ENCODE measurements at regions not wholly inside any gene's neighbourhood (a gene's known extent, or its start where the extent isn't known, plus 50 kb on each side); places are given as distances from the start of the nearest gene placed in this dataset.

DNA sequence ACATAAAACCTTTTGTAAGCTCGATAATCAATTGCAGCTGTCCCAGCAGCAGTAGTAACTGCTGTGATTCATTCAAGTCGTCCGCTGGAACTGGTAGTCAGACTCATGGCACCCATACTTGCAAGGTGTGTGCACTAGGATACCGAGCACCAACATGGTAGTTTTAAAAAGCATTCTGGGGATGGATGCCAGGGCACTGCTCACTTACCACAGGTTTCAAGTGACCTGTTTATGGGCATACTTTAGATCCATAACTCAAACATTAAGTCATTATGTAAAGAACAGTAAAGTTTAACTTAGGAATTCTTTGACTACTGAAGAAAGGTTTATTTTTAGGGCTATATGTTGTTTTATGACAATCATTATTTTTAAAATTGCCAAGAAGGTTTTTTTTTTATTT lies 2277.6 kb downstream of the MAT2B start:
- H3F3A ChIP-seq (ENCODE audit: insufficient read depth) = no peaks in the 10 kb centered on the region
- no peaks in the 10 kb centered on the region for H3K9me3 ChIP-seq (ENCODE audit: insufficient read depth, low read length)
- H3K27me3 ChIP-seq (ENCODE audit: low read length) = no peaks in the 10 kb centered on the region
- no peak overlapping the region for H3K27ac ChIP-seq (ENCODE audit: low read depth, low read length)
- H4K20me1 ChIP-seq (ENCODE audit: low read depth, low read length) = no peaks in the 10 kb centered on the region
- no peak overlapping the region for H3K4me2 ChIP-seq (ENCODE audit: low read depth, low read length, poor library complexity, severe bottlenecking)
- TF ChIP-seq, protein P1, sequence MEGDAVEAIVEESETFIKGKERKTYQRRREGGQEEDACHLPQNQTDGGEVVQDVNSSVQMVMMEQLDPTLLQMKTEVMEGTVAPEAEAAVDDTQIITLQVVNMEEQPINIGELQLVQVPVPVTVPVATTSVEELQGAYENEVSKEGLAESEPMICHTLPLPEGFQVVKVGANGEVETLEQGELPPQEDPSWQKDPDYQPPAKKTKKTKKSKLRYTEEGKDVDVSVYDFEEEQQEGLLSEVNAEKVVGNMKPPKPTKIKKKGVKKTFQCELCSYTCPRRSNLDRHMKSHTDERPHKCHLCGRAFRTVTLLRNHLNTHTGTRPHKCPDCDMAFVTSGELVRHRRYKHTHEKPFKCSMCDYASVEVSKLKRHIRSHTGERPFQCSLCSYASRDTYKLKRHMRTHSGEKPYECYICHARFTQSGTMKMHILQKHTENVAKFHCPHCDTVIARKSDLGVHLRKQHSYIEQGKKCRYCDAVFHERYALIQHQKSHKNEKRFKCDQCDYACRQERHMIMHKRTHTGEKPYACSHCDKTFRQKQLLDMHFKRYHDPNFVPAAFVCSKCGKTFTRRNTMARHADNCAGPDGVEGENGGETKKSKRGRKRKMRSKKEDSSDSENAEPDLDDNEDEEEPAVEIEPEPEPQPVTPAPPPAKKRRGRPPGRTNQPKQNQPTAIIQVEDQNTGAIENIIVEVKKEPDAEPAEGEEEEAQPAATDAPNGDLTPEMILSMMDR (IDR thresholded peaks at IDR 0.05; ENCODE audit: insufficient read depth, low read length, poor library complexity, severe bottlenecking) = no peak
- no peak for TF ChIP-seq EZH2phosphoT487 (conservative IDR thresholded peaks at IDR 0.05; ENCODE audit: low read length)
- H3K9me2 ChIP-seq (replicated peaks; ENCODE audit: insufficient read depth, low read length) = no peaks in the 10 kb centered on the region
- H3K79me2 ChIP-seq (ENCODE audit: insufficient read depth, low read length) = no peaks in the 10 kb centered on the region
- no peak overlapping the region for H3K4me3 ChIP-seq (ENCODE audit: insufficient read depth, low read length, poor library complexity, severe bottlenecking)
- no peak overlapping the region for H3K9ac ChIP-seq (ENCODE audit: low read length)
- H2AFZ ChIP-seq (ENCODE audit: low read depth, low read length, severe bottlenecking) = no peak overlapping the region
- H3K36me3 ChIP-seq (ENCODE audit: low read length) = no peaks in the 10 kb centered on the region

DNA sequence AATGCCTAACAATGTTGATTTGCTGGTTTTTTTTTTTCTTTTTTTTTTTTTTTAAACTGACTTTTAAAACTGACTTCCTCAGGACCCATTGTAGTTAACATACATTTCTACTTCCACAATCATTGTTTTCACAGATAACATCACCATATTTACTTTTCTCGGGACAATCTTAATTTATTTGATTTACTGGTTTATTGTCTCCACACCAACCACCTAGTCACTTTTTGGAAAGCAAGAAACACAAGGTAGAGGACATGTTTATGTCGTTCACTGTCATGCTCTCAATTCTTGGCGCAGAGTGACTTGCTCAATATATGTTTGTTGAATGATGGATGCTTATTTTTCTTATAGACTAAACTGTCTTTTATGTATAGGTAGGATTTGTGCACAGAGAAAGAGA lies 2280.7 kb downstream of the MAT2B start:
- no peaks in the 10 kb centered on the region for H3K9me3 ChIP-seq (ENCODE audit: insufficient read depth, low read length)
- H3F3A ChIP-seq (ENCODE audit: insufficient read depth) = no peaks in the 10 kb centered on the region
- TF ChIP-seq, protein P1 (IDR thresholded peaks at IDR 0.05; ENCODE audit: insufficient read depth, low read length, poor library complexity, severe bottlenecking) = no peak
- TF ChIP-seq EZH2phosphoT487 (conservative IDR thresholded peaks at IDR 0.05; ENCODE audit: low read length) = no peak
- H3K9ac ChIP-seq (ENCODE audit: low read length) = no peak overlapping the region
- no peaks in the 10 kb centered on the region for H3K79me2 ChIP-seq (ENCODE audit: insufficient read depth, low read length)
- H3K27ac ChIP-seq (ENCODE audit: low read depth, low read length) = no peak overlapping the region
- H3K9me2 ChIP-seq (replicated peaks; ENCODE audit: insufficient read depth, low read length) = no peaks in the 10 kb centered on the region
- H3K4me3 ChIP-seq (ENCODE audit: insufficient read depth, low read length, poor library complexity, severe bottlenecking) = no peak overlapping the region
- H2AFZ ChIP-seq (ENCODE audit: low read depth, low read length, severe bottlenecking) = no peak overlapping the region
- H3K27me3 ChIP-seq (ENCODE audit: low read length) = no peaks in the 10 kb centered on the region
- H3K4me2 ChIP-seq (ENCODE audit: low read depth, low read length, poor library complexity, severe bottlenecking) = no peak overlapping the region
- H3K36me3 ChIP-seq (ENCODE audit: low read length) = no peaks in the 10 kb centered on the region
- no peaks in the 10 kb centered on the region for H4K20me1 ChIP-seq (ENCODE audit: low read depth, low read length)

DNA sequence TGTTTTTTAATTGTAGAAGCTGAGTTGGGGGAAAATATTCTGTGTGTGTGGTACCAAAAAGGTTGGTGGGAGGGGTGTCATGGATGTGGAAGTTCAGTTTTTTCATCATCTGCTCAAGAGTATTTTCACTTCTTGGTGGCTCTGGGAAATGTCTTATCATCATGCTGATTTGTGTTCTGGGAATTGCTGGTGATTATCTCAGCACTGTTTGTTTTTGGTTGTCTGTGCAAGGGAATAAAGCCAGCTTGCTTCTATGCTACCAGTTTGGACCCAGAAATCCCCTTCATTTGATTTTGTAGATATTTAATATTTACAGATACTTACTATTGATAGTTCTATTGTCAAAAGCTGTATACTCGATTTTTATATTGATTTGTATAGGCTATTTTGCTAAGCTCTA lies 2289.7 kb downstream of the MAT2B start:
- Histone ChIP-seq H4K20me1 (ENCODE audit: low read depth, low read length) (no peaks in the 10 kb centered on the region), H3K9ac (ENCODE audit: low read length) (no peak overlapping the region), H2AFZ (ENCODE audit: low read depth, low read length, severe bottlenecking) (no peak overlapping the region), H3K79me2 (ENCODE audit: insufficient read depth, low read length) (no peaks in the 10 kb centered on the region), H3K27me3 (ENCODE audit: low read length) (no peaks in the 10 kb centered on the region), H3F3A (ENCODE audit: insufficient read depth) (no peaks in the 10 kb centered on the region), H3K9me2 (replicated peaks; ENCODE audit: insufficient read depth, low read length) (no peaks in the 10 kb centered on the region), H3K4me3 (ENCODE audit: insufficient read depth, low read length, poor library complexity, severe bottlenecking) (no peak overlapping the region), H3K4me2 (ENCODE audit: low read depth, low read length, poor library complexity, severe bottlenecking) (no peak overlapping the region), H3K27ac (ENCODE audit: low read depth, low read length) (no peak overlapping the region), H3K36me3 (ENCODE audit: low read length) (no peaks in the 10 kb centered on the region), H3K9me3 (ENCODE audit: insufficient read depth, low read length) (no peaks in the 10 kb centered on the region)
- no peak for TF ChIP-seq EZH2phosphoT487 (conservative IDR thresholded peaks at IDR 0.05; ENCODE audit: low read length)
- TF ChIP-seq, protein P1 (IDR thresholded peaks at IDR 0.05; ENCODE audit: insufficient read depth, low read length, poor library complexity, severe bottlenecking) = no peak

Data from SU-DHL-6 (cell line).